IMR-90 (cell line): ENCODE measurements at regions not wholly inside any gene's neighbourhood (a gene's known extent, or its start where the extent isn't known, plus 50 kb on each side); places are given as distances from the start of the nearest gene placed in this dataset.

ENCODE experiments used
- BHLHE40 ChIP-seq: fragments of 150-350 bp; IDR thresholded peaks from 2 replicates; pipeline ENCODE4 v1.6.1; 2016; ENCODE audit warnings: mild to moderate bottlenecking, low read depth, low read length
- CTCF ChIP-seq: conservative IDR thresholded peaks from 2 replicates; pipeline ENCODE4 v1.5.1; 2012; ENCODE audit warnings: mild to moderate bottlenecking, low read depth, low read length, improper control_type of control experiment
- MAFK ChIP-seq: IDR thresholded peaks from 2 replicates; pipeline ENCODE4 v1.6.1; 2012; ENCODE audit warnings: low read depth, low read length, improper control_type of control experiment
- MAZ ChIP-seq: IDR thresholded peaks from 2 replicates; pipeline ENCODE4 v1.6.1; 2012; ENCODE audit warnings: low read depth, mild to moderate bottlenecking, low read length, improper control_type of control experiment, moderate library complexity, borderline replicate concordance
- RCOR1 ChIP-seq: IDR thresholded peaks from 2 replicates; pipeline ENCODE4 v1.6.1; 2012; ENCODE audit warnings: mild to moderate bottlenecking, low read length, improper control_type of control experiment; ENCODE audit not compliant: insufficient replicate concordance
- RFX5 ChIP-seq: IDR thresholded peaks from 2 replicates; pipeline ENCODE4 v1.8.0; 2012; ENCODE audit warnings: low read depth, mild to moderate bottlenecking, low read length, moderate library complexity

GRCh38 chr3:34037260-34037659 is 238.8 kb downstream of the PDCD6IP start:
- TF ChIP-seq CTCF (no peak), MAFK (peak; percentile 97), BHLHE40 (no peak), MAZ (no peak), RCOR1 (no peak), RFX5 (no peak)
